Testis (tissue), 2 donors: ENCODE measurements at regions not wholly inside any gene's neighbourhood (a gene's known extent, or its start where the extent isn't known, plus 50 kb on each side); places are given as distances from the start of the nearest gene placed in this dataset.

ENCODE experiments used
- POLR2A ChIP-seq: fragments of 450-650 bp; IDR thresholded peaks from one replicate; pipeline ENCODE4 v1.6.1; 2017; ENCODE audit warnings: antibody characterized with exemption, mild to moderate bottlenecking, moderate library complexity
- TF ChIP-seq, protein P1 (sequence below), 3 experiments: fragments of 450-650 bp in 2 of 3; fragments of 200-600 bp in 1 of 3; sonication (generic) in 1 of 3; IDR thresholded peaks; one replicate each; pipeline ENCODE4 v1.5.1; 2016 to 2019; ENCODE audit warnings: antibody characterized with exemption in 3 of 3, mild to moderate bottlenecking in 2 of 3, moderate library complexity in 1 of 3

DNA sequence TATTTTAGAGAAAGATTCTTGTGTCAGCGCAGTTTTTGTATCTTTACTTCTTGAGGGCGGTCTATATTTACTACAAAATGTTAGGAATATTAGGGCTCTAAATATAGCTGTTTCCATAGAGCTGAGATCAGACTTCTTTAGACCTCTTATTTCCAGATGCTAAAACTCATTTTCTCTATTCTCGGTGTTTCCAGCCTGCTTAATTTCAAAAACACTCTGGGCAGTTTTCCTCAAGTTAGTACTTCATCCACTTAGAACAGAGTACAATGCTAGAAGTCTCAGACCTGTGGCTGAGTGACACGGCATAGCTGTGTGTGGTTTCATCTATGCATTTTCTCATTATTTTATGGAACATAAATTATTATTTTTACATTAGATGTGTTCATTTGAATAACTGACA lies 346.6 kb downstream of the PABPC4L start:
- TF ChIP-seq, protein P1, sequence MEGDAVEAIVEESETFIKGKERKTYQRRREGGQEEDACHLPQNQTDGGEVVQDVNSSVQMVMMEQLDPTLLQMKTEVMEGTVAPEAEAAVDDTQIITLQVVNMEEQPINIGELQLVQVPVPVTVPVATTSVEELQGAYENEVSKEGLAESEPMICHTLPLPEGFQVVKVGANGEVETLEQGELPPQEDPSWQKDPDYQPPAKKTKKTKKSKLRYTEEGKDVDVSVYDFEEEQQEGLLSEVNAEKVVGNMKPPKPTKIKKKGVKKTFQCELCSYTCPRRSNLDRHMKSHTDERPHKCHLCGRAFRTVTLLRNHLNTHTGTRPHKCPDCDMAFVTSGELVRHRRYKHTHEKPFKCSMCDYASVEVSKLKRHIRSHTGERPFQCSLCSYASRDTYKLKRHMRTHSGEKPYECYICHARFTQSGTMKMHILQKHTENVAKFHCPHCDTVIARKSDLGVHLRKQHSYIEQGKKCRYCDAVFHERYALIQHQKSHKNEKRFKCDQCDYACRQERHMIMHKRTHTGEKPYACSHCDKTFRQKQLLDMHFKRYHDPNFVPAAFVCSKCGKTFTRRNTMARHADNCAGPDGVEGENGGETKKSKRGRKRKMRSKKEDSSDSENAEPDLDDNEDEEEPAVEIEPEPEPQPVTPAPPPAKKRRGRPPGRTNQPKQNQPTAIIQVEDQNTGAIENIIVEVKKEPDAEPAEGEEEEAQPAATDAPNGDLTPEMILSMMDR (IDR thresholded peaks at IDR 0.05), result no peak
- TF ChIP-seq POLR2A, result no peak
